GM19351 (cell line): ENCODE measurements at regions not wholly inside any gene's neighbourhood (a gene's known extent, or its start where the extent isn't known, plus 50 kb on each side); places are given as distances from the start of the nearest gene placed in this dataset.
"Not testable (repeated sequence)": the region's sequence is repeated elsewhere in the genome, so short reads cannot be mapped to it uniquely, and the experiment has no call there.

Experiments
- ATAC-seq: cut with Tn5 transposase; IDR thresholded peaks from one replicate; pipeline ENCODE4 v1.9.1; 2021; ENCODE audit warnings: mild to moderate bottlenecking, moderate library complexity; ENCODE audit not compliant: unreplicated experiment

DNA sequence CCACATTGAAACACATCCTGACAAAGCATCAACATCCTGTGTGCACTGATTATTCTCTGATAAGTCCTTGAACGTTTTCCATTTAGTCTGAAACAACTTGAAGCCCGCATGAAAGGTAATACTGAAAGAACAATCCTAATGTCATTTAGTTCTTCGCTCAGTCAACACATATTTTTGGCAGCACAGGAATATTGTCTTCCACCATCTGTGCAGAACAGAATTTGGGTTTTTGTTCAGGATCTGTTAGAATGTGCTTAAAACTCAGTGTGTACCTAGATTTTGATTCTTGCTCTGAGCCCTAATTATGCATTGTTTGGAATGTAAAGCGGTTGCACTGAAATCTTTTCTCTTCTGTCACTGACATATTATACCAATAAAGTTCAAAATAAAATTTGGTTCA is 1036.6 kb downstream of the CDH11 start:
- no peak for ATAC-seq

GRCh38 chr16:64084706-64085105 is 1037.2 kb downstream of the CDH11 start:
- no peak for ATAC-seq

DNA sequence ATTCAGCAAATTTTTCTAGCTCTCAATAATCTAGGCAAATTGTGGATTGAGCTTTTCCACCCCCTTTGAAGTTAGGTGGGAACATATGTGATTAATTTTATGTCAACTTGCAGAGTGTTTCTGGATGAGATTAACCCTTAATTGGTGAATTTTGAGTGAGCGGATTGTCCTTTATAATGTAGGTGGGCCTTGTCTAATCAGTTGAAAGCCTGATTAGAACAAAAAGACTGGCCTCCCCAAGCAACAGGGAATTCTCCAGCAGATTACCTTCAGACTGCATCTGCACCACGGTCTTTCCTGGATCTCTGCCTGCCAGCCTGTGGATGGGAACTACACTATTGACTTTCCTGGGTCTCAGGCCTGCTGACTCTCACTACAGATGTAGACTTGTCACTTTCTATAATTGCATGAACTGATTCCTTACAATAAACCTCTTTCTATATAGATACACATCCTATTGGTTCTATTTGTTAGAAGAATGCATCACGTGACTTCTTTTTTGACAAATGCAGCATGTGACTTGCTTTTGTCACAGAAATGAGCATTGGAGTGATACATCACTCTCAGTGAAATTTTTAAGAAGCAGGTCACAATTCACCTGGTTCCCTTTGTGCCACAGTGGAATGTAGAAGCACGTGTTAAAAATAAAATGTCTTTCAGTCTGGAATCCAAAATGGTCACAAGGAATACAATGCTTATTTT is 1038.3 kb downstream of the CDH11 start:
- ATAC-seq, result no peak

DNA sequence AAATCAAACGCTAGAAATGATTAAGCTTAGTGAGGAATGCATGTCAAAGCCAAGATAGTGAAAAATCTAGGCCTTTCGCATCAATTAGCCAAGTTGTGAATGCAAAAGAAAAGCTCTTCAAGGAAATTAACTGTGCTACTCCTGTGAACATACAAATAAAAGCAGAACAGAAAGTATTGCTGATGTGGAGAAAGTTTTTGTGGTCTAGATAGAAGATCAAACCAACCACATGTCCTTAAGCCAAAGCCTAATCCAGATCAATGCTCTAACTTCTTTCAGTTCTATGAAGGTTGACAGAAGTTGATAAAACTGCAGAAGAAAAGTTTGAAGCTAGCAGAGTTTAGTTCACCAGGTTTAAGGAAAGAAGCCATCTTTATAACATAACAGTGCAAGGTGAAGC is 1044.6 kb downstream of the CDH11 start:
- ATAC-seq, result no peak

- no peak for ATAC-seq
Observed at GRCh38 chr16:64074706-64075105, 1047.2 kb downstream of the CDH11 start.

DNA sequence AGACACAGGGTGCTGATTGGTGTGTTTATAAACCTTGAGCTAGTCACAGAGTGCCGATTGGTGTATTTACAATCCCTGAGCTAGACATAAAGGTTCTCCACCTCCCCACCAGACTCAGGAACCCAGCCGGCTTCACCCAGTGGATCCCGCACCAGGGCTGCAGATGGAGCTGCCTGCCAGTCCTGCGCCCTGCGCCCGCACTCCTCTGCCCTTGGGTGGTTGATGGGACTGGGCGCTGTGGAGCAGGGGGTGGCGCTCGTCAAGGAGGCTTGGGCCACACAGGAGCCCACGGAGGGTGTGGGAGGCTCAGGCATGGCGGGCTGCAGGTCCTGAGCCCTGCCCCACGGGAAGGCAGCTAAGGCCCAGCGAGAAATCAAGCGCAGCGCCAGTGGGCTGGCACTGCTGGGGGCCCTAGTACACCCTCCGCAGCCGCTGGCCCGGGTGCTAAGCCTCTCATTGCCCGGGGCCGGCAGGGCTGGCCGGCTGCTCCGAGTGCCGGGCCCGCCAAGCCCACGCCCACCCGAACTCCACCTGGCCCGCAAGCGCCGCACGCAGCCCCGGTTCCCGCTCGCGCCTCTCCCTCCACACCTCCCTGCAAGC is 1049.6 kb downstream of the CDH11 start:
- not testable (repeated sequence) for ATAC-seq

GRCh38 chr16:64065523-64065922 is 1056.3 kb downstream of the CDH11 start:
- no peak for ATAC-seq

DNA sequence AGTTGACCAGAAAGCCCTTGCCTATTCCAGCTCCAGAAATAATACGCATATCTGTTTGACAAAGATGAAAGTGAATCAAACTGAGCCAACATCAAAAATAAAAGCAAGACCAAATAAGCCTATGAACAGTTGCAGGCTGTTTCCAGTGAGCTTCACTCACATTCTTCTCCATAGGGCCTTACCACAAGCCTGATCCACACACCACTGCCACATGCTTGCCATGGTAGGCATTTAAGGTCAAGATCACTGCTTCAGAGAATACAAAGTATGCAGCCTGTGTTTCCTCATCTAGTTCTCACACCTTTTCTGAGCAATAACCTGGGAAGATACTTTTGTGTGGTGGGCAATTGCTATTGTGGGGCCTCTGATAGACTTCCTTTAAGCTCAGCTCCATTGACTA is 1060.2 kb downstream of the CDH11 start:
- no peak for ATAC-seq

- ATAC-seq, result no peak
Observed at GRCh38 chr16:64060631-64061030, 1061.2 kb downstream of the CDH11 start.

- no peak for ATAC-seq
Observed at GRCh38 chr16:64058685-64059084, 1063.2 kb downstream of the CDH11 start.

DNA sequence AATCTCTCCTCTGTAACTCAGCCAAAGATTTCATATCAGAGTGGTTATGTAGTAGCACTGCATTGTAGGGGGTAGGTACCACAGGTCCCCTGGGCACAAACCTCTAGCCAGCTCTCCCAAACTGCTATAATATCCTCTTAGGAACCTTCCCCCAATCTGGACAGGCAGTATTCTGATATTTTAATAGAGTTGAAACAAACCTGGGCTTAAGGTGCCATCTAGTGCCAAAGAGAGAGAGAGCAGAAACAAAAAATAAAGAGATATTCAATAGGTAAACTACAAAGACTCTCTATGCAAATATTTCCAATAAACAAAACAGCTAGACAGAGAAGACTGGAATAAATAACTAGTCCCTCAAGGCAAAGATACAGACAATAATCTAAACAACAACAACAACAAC is 1070.0 kb downstream of the CDH11 start:
- no peak for ATAC-seq

DNA sequence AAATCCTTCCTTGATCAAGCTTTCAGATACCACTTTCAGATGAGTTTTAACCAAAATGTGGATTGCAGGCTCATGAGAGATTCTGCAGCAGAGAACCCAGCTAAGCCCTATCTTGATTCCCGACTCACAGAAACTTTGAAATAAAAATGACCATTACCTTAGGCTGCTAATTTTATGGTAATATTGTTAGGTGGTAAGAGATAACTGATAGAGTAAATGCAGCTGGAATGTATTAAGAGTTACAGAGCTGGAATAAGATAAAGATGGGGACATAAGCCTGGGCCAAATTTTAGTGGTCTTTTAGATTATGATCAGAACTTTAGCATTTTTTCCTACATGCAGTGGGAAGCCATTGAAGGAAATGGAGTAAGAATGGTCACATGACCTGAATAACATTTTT is 1074.0 kb downstream of the CDH11 start:
- ATAC-seq, result no peak

- no peak for ATAC-seq
Observed at GRCh38 chr16:64047207-64047606, 1074.7 kb downstream of the CDH11 start.

GRCh38 chr16:64035337-64035736 is 1086.5 kb downstream of the CDH11 start:
- no peak for ATAC-seq

- ATAC-seq, result no peak
Observed at GRCh38 chr16:64019339-64019738, 1102.5 kb downstream of the CDH11 start.

- ATAC-seq, result no peak
Observed at GRCh38 chr16:64017796-64018195, 1104.1 kb downstream of the CDH11 start.

DNA sequence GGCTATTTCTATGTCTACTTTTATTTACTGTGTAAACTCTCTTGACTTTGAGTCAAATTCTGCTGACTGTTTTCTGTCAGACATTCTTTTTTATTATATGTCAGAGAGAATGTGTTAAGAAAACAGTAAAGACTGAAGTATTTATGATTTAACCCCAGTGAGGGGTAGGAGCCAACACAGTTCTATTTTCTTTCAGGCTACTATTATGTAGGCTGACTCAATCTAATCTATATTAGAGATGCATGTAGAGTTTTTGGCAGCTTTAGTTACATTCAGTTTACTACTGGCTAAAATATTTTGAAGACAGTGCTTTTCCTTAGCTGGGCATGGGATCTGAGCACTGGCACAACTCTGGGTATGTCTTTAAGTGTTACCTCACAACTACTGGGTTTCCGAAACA is 1108.0 kb downstream of the CDH11 start:
- no peak for ATAC-seq

DNA sequence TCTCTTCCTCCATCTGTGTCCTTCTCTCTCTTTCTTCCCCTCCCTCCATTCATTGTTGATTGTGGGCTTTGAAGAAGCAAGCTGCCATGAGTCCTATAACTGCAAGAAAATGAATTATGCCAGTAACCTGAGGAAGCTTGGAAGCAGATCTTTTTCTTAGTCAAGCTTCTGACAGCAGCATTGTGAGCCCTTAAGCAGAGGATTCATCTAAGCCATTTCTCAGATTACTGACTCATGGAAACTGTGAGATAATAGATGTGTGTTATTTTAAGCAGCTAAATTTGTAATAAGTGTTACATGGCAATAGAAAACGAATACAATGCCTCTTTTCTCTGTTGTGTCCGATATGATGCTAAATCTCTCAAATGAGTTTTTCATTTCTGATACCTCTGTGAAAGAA is 1109.7 kb downstream of the CDH11 start:
- ATAC-seq, result no peak

DNA sequence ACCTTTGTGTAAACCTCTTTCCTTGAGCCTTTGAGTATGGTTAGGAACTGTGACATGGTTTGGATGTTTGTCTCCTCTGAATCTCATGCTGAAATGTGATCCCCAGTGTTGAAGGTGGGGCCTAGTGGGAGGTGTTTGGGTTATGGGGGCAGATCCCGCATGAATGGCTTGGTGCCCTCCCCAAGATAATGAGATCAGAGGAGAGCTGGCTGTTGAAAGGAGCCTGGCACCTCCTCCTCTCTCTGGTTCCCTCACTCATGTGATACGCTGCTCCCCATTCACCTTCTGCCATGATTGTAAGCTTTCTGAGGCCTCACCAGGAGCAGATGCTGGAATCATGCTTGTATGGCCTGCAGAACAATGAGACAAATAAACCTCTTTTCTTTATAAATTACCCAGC is 1110.2 kb downstream of the CDH11 start:
- no peak for ATAC-seq

- no peak for ATAC-seq
Observed at GRCh38 chr16:64008131-64008530, 1113.7 kb downstream of the CDH11 start.

DNA sequence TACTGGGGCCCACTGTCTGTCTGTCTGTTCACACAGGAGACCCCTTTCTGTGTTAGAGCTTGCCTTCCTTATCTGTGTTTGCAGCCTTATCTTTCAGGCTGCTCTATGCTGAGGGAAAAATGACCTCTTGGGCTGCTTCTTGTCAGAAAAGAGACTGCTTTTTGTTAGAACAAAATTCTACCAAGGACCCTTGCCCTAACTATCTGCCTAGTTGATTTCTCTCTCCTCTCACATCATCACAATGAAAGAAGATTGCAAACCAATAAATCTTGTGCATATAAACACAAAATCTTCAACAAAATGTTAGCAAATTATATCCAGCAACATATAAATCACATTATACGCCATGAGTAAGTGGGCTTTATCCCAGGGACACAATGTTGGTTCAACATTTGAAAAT is 1117.7 kb downstream of the CDH11 start:
- ATAC-seq, result no peak

- ATAC-seq, result no peak
Observed at GRCh38 chr16:63995025-63995424, 1126.8 kb downstream of the CDH11 start.

- ATAC-seq, result no peak
Observed at GRCh38 chr16:63983401-63983800, 1138.5 kb downstream of the CDH11 start.
